A673 (cell line): ENCODE measurements at regions not wholly inside any gene's neighbourhood (a gene's known extent, or its start where the extent isn't known, plus 50 kb on each side); places are given as distances from the start of the nearest gene placed in this dataset.
"Not testable (repeated sequence)": the region's sequence is repeated elsewhere in the genome, so short reads cannot be mapped to it uniquely, and the experiment has no call there.

Source experiments
- BruUV-seq: library from RNA; stranded (reverse); fragments of 400-500 nt; replicated peaks from 2 replicates; lab custom pipeline; 2021; lab: Mats Ljungman, UMichigan
- CTCF ChIA-PET: fragments of 300-600 bp; sonication (Branson Sonifier 250); formaldehyde crosslinking; loops from one replicate; lab custom pipeline; 2022; ENCODE audit warnings: antibody characterized with exemption; lab: Charles Lee
- POLR2A ChIA-PET: fragments of 300-600 bp; sonication (Branson Sonifier 250); formaldehyde crosslinking; loops from one replicate; lab custom pipeline; 2022; ENCODE audit warnings: antibody characterized with exemption; ENCODE audit not compliant: low non-redundant PET; lab: Charles Lee
- DNase-seq: peaks from one replicate; pipeline ENCODE4 v3.0.0-alpha.2; 2015; ENCODE audit warnings: low spot score
- H3K27ac ChIP-seq: fragments of 200-600 bp; sonication (generic); 2 replicates; pipeline ENCODE4 v1.5.1; 2016; ENCODE audit warnings: mixed run types, low read depth, mild to moderate bottlenecking, mixed read lengths, antibody characterized with exemption, low read length; ENCODE audit not compliant: poor library complexity, severe bottlenecking
- H3K27me3 ChIP-seq: fragments of 200-600 bp; sonication (generic); replicated peaks from 2 replicates; pipeline ENCODE4 v1.6.1; 2017; ENCODE audit warnings: mixed run types, low read depth, mild to moderate bottlenecking, mixed read lengths, antibody characterized with exemption, low read length; ENCODE audit not compliant: insufficient read depth, poor library complexity
- H3K36me3 ChIP-seq: fragments of 200-600 bp; sonication (generic); 2 replicates; pipeline ENCODE4 v1.6.1; 2016; ENCODE audit warnings: mixed run types, mild to moderate bottlenecking, mixed read lengths, antibody characterized with exemption, low read length; ENCODE audit not compliant: insufficient read depth, poor library complexity, severe bottlenecking
- H3K4me1 ChIP-seq: fragments of 200-600 bp; sonication (generic); 2 replicates; pipeline ENCODE4 v1.6.1; 2017; ENCODE audit warnings: mixed run types, mild to moderate bottlenecking, mixed read lengths, antibody characterized with exemption, low read length; ENCODE audit not compliant: insufficient read depth, poor library complexity, severe bottlenecking
- H3K4me3 ChIP-seq: fragments of 200-600 bp; sonication (generic); 2 replicates; pipeline ENCODE4 v1.5.1; 2016; ENCODE audit warnings: low read depth, mixed run types, mild to moderate bottlenecking, mixed read lengths, low read length; ENCODE audit not compliant: poor library complexity, severe bottlenecking
- H3K9me3 ChIP-seq: fragments of 200-600 bp; sonication (generic); 2 replicates; pipeline ENCODE4 v1.6.1; 2016; ENCODE audit warnings: mixed run types, low read depth, mild to moderate bottlenecking, mixed read lengths, antibody characterized with exemption, low read length; ENCODE audit not compliant: poor library complexity, severe bottlenecking
- EZH2 ChIP-seq: fragments of 200-600 bp; sonication (generic); IDR thresholded peaks from 2 replicates; pipeline ENCODE4 v1.6.1; 2017; ENCODE audit warnings: borderline replicate concordance, low read depth, mild to moderate bottlenecking, mixed read lengths, antibody characterized with exemption, low read length; ENCODE audit not compliant: poor library complexity, severe bottlenecking
- intact Hi-C: fragments of 100-400 bp; cut with micrococcal nuclease; formaldehyde crosslinking; loops from one replicate; pipeline ENCODE4 v1.10.0; 2022; ENCODE audit not compliant: unreplicated experiment
- TF ChIP-seq, protein P1 (sequence below): fragments of 300-800, 200-600 bp; sonication (generic); conservative IDR thresholded peaks from 2 replicates; pipeline ENCODE4 v1.5.1; 2017; ENCODE audit warnings: low read depth, mild to moderate bottlenecking, antibody characterized with exemption, low read length, moderate library complexity, mixed read lengths

DNA sequence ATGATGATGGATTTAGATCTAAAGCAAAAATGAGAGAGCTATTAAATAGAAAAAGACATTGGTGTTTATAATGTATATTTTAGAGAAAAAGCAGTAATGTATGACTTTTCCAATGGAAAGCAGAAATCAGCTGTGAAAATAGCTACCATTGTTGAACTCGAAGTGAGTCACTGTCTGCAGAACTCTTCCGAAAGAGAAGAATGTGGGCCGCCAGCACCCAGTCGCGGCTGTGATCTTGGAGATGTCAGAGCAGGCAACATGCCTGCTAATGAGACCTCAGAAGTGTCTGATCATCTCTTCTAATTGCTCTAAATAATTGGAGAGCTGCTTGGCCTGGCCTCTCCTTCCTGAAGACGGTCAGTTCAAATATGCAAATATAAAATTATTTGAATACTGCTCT is 333.6 kb upstream of the RUNX1 start:
- H3K27me3 ChIP-seq, result no peaks in the 10 kb centered on the region
- H3K4me1 ChIP-seq, result no peaks in the 10 kb centered on the region
- CTCF ChIA-PET, result no interaction called here
- DNase-seq, result no peak
- TF ChIP-seq EZH2, result no peak
- TF ChIP-seq, protein P1, sequence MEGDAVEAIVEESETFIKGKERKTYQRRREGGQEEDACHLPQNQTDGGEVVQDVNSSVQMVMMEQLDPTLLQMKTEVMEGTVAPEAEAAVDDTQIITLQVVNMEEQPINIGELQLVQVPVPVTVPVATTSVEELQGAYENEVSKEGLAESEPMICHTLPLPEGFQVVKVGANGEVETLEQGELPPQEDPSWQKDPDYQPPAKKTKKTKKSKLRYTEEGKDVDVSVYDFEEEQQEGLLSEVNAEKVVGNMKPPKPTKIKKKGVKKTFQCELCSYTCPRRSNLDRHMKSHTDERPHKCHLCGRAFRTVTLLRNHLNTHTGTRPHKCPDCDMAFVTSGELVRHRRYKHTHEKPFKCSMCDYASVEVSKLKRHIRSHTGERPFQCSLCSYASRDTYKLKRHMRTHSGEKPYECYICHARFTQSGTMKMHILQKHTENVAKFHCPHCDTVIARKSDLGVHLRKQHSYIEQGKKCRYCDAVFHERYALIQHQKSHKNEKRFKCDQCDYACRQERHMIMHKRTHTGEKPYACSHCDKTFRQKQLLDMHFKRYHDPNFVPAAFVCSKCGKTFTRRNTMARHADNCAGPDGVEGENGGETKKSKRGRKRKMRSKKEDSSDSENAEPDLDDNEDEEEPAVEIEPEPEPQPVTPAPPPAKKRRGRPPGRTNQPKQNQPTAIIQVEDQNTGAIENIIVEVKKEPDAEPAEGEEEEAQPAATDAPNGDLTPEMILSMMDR, result no peak
- BruUV-seq, result no TSS peak
- H3K27ac ChIP-seq, result no peak overlapping the region
- intact Hi-C loops, result no loop called here
- H3K36me3 ChIP-seq, result no peaks in the 10 kb centered on the region
- POLR2A ChIA-PET, result no interaction called here
- H3K9me3 ChIP-seq, result no peaks in the 10 kb centered on the region
- no peak overlapping the region for H3K4me3 ChIP-seq

DNA sequence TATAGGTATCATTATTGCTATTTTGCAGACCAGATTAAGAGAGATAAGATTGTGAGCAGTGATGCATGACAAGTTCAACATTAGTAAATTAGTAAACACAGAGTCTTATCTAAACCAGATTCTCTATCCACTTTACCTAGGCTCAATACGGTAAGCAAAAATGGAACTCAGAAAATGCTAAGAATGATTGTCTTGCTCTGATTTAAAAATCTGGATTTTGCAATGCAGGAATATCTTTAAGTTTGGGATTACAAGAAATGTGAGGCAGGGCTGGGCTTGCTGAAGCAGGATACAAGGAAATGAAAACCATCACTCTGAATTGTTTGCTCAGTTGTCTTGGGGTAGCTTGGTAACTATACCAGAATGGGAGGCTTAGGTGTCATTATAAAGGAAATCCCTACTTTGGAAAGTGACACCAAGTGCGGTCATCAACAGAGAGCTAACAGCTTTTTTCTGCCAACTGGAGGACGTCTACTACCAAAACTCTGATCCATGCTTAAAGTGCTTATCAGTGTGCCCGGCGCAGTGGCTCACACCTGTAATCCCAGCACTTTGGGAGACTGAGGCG is 332.7 kb upstream of the RUNX1 start:
- no peak overlapping the region for H3K27ac ChIP-seq
- no TSS peak for BruUV-seq
- TF ChIP-seq EZH2, result no peak
- TF ChIP-seq, protein P1, result no peak
- H3K4me1 ChIP-seq, result no peaks in the 10 kb centered on the region
- DNase-seq, result no peak
- H3K4me3 ChIP-seq, result no peak overlapping the region
- ChIA-PET POLR2A (no interaction called here), CTCF (no interaction called here)
- H3K9me3 ChIP-seq, result no peaks in the 10 kb centered on the region
- H3K36me3 ChIP-seq, result no peaks in the 10 kb centered on the region
- no peaks in the 10 kb centered on the region for H3K27me3 ChIP-seq
- intact Hi-C loops, result no loop called here

DNA sequence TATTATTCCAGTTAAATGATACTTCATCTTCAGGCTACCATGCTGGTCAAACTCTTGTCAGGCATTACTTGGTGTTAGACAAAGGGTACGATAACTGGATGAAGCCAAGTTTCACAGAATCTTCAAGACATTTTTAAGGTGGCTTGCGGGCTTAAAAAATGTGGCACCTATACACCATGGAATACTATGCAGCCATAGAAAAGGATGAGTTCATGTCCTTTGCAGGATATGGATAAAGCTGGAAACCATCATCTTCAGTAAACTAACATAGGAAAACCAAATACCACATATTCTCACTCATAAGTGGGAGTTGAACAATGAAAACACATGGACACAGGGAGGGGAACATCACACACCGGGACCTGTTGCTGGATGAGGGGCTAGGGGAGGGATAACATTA is 331.2 kb upstream of the RUNX1 start:
- H3K36me3 ChIP-seq, H3K27ac ChIP-seq, BruUV-seq, intact Hi-C loops, DNase-seq, H3K4me1 ChIP-seq, POLR2A ChIA-PET, H3K4me3 ChIP-seq, H3K27me3 ChIP-seq, CTCF ChIA-PET, H3K9me3 ChIP-seq: not testable (repeated sequence)

DNA sequence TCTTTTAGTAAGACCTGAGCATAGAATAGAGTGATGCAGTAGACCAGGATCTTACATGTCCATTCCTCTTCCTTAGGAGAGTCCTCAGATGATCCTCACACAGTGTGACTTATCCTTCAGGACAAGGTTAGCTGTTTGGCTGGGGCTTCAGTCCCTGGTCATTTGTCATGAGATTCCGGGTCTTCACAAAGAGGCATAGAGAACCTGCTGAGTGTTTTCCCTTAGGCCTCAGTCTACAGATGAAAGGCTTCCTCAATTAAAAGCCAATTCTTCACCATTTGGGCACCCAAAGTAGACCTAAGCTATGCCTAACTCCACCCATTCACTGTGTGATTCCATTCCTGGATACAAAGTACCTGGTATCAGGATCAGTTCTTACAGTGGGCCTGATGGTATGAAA is 329.8 kb upstream of the RUNX1 start:
- Histone ChIP-seq H3K4me1 (no peaks in the 10 kb centered on the region), H3K27ac (no peak overlapping the region), H3K9me3 (no peaks in the 10 kb centered on the region), H3K27me3 (no peaks in the 10 kb centered on the region), H3K36me3 (no peaks in the 10 kb centered on the region), H3K4me3 (no peak overlapping the region)
- DNase-seq, result no peak
- TF ChIP-seq, protein P1, result no peak
- no peak for TF ChIP-seq EZH2
- ChIA-PET POLR2A (no interaction called here), CTCF (no interaction called here)
- no TSS peak for BruUV-seq
- intact Hi-C loops, result no loop called here
